NOMO-1 treated with dmso at 0.1 percent for 144 hours (cell line): ENCODE measurements at regions not wholly inside any gene's neighbourhood (a gene's known extent, or its start where the extent isn't known, plus 50 kb on each side); places are given as distances from the start of the nearest gene placed in this dataset.

Experiments used
- DNase-seq: peaks from one replicate; lab custom pipeline; 2025; ENCODE audit not compliant: unreplicated experiment; lab: John Stamatoyannopoulos, UW

- no peak for DNase-seq
Measured at GRCh38 chr1:62981434-62981833, 197.5 kb downstream of the ATG4C start.

GRCh38 chr1:62988867-62989266 is 204.9 kb downstream of the ATG4C start:
- no peak for DNase-seq

DNA sequence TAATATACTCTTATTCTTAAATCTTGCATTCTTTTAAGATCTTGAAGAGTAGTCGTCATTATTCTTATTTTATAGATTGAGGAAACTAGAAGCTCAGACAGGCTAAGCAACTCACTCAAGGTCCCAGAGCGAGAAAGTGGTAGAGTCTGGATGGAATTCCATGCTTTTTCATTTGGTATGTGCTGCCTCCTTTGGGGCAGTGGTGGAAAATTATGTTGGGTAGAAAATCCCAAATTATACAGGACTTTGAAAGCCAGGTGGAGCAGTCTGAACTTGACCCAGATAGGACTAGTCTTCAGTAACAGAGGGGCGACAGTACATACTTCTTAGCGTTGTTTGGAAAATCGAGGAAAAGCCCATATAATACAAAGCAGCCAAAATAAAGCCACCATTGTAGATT is 205.6 kb downstream of the ATG4C start:
- DNase-seq = no peak

DNA sequence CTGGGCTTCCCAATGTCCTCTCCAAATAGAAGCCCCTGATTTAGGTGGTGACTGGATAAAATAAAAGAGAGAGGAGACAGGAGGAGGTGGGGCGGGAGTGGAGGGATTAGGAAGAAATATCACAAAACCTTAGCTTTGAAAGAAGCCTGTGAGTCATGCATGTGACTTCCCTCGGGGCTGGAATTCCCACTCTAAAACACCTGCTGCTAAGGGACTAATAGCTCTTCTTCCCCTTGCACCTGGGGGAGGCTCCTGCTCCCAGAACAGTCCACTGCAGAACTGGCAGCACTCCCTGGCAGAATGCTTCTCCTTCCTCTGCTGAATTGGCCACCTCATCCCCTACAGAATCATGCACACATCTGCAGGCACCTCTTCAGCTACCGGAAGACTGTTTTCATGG is 207.2 kb downstream of the ATG4C start:
- no peak for DNase-seq

DNA sequence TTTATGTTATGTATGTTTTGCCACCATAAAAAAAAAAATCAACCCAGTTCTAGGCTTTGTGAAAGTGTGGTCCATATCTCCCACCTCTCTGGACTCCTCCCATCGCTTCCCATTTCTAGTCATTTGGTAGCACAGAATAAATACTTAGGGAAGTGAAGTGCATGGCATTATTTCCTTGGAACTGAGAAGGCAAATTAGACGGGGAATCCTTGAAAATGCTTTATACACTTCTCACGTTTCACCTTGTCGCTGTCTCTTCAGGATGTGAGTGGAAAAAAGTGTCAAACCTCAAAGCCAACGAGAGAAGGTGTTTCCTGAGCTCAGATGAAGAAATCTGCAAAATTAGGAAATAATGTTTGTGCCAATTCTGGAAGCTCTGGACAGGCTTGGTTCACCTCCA is 209.9 kb downstream of the ATG4C start:
- no peak for DNase-seq

GRCh38 chr1:62995173-62995572 is 211.2 kb downstream of the ATG4C start:
- no peak for DNase-seq

DNA sequence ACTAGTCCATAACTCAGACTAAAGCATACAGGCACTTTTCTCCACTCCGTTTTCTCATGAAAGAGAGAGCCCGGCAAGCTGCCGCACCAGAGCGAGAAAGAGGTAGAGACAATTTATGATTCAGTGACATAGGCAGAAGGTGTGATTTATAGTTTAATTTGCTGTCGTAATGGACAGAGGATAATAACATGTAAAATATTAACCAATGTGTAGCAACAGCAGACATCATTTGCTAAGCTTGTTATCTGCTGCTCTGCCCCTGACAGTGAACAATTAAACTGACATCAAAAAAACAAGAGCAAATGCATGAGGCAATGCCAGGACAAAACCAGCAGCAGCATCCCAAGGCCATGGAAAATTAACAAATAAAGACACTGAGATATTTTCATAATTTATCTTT is 214.0 kb downstream of the ATG4C start:
- no peak for DNase-seq

- DNase-seq = no peak
Measured at GRCh38 chr1:62998845-62999649, 215.1 kb downstream of the ATG4C start.

- DNase-seq = no peak
Measured at GRCh38 chr1:63000508-63000907, 216.6 kb downstream of the ATG4C start.

- DNase-seq = no peak
Measured at GRCh38 chr1:63004868-63005267, 220.9 kb downstream of the ATG4C start.

DNA sequence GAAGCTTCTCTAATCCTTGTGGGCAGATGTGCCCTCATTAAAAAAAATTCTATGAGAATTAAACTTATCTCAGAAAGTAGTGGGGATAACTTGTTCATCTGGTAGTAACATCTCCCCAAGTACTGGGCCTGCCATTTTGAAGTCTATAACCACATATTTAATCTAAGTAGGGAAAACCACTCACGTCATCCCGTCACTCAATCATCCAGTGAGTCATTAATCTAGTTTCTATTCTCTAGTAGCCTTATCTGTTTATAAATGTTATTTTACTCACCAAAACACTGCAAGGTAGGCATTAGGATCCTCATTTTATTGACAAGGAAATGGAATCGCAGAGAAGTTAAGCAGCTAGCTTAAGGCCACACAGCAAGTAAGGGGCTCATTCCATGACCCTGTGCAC is 221.9 kb downstream of the ATG4C start:
- DNase-seq = no peak

DNA sequence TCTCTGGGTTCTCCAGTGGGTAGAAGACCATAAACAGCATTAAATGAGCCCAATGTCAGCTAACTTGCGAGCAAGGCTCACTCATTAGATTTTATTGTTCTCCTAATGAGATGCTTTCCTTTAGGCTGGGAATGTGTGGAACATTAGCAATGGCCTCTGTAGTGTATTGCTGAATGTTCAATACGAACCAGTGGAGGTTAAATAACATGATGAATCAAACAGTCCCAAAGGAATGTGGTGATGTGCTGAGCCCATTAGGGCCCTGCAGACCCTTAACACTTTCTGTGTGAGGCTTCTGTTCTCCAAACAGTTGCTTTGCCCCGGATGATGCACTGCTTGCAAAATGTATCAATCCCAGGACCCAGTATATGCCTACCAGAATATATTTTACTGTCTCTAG is 225.5 kb downstream of the ATG4C start:
- no peak for DNase-seq

DNA sequence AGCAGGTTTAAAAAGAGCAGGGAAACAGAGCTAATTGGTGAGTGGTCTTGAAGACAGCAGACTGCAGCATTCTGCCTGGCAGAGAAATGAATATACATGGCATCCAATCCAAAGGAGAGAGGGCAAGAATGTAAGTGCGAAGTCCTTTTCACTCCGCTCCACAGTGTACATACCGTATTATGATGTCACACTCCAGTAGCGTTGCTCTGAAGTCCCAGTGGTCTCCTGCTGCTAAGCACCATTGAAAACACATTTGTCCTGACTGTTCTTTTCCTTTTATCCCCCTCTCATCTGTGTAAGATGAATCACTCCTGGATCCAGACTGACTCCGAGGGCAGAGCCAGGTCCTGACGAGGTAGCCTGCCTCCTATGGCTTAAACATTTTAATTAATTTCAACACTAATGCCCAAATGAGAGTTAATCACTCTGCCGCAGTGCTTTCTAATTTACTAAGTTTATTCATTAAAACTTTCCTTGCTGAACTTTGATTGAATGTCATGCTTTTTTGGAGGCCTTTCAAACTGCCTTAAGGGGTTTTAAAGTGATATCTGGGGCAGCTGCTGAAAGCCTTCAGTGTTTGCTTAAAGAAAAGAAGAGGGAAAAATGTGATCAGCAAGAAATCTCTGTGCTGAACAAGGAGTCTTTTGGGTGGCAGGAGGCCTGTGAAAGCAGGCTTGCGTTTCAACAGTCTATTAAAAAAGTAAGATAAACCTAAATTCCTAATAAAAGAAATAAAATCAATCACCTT is 227.2 kb downstream of the ATG4C start:
- no peak for DNase-seq

DNA sequence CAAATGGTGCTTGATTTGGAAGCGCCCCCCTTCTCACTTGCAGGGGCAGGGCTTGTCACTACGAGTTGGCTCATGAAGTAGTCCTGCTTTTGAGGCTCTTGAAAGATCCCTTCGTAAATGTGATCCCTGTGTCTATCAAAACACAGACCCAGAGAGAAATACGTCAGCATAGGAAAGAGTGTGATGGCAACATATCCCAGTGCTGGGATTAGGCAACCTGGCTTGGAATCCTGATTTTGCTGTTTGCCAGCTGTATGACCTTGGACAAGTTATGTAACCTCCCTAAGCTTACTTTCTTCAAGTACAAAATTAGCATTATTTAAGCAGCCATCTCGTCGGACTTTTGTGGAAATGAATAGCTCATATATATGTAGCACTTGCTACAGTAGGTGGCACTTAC is 228.4 kb downstream of the ATG4C start:
- DNase-seq = no peak

GRCh38 chr1:63014267-63014666 is 230.3 kb downstream of the ATG4C start:
- no peak for DNase-seq

- DNase-seq = no peak
Measured at GRCh38 chr1:63022319-63022718, 238.4 kb downstream of the ATG4C start.

GRCh38 chr1:63023171-63023570 is 239.2 kb downstream of the ATG4C start:
- no peak for DNase-seq

DNA sequence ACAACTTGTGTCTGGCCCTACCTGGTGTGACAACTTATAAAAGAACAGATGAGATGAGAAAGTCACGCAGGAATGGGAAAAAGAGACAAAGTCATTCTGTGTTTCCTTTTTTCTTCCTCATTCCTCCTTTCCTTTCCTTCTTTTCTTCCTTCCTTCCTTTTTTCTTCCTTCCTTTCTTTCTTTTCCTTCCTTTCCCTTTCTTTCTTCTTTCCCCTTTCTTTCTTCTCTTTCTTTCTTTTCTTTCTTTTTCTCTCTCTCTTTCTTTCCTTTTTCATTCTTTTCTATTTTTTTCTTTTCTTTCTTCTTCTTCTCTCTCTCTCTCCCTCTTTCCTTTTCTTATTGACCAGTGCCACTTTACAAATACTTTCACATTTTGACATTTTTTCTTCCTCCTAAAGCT is 239.7 kb downstream of the ATG4C start:
- no peak for DNase-seq

- DNase-seq = no peak
Measured at GRCh38 chr1:63024132-63024531, 240.2 kb downstream of the ATG4C start.

GRCh38 chr1:63027176-63027575 is 243.2 kb downstream of the ATG4C start:
- DNase-seq = no peak

DNA sequence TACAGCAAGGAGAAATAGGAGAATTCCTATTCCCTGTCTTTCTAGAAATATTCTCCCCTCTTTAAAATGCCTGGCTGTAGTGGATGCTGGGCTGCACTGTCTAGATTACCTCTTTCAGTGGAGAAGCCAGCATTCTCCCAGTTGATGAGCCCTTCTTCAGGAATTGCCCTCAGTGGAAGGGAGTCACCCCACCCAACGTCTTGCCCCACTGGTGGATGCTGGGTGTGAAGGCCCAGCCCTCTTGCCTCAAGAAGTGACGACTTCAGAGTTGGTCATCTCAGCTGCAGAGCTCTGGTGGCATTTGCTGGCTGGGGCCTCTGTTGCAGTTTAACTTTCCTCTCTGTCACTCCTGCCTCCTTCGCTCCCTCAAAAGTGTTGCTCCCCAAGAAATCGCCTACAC is 248.2 kb downstream of the ATG4C start:
- no peak for DNase-seq

DNA sequence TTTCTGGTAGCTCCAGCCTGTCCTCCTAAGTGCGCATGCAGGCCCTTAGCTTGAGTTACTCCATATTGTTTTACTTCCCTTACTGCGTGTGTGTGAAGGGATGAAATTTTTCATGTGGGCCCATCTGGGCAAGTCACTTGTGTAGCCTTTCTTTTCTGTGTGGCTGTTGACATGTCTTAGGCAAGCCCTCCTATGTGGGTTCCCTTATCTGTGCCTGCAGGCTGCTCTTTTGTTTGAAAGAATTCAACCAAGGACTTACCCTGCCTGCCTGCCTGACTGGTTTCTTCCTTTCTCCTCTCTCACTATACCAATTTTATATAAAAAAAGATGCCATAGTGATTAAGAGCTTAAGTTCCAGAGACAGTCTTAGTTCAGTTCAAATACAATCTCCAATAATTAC is 249.3 kb downstream of the ATG4C start:
- no peak for DNase-seq

DNA sequence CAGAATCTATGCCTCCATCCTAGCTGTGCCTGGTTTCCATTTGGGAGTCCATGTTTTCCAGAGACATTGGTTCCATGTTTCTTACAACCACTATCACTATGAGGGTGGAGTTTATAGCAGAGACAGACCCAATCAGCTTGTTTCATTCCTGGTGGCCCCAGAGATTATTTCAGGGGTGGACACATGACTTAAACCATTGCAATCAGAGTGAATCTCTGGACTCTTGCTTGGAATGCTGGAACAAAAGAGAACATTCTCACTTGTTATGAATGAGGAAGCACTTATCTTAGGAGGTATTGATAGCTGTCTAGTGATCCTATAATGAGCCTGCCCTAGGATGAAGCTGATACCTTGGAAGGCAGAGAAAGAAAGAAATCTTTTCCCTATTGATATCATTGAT is 250.3 kb downstream of the ATG4C start:
- no peak for DNase-seq
